ENCODE measurements at regions not wholly inside any gene's neighbourhood (a gene's known extent, or its start where the extent isn't known, plus 50 kb on each side); places are given as distances from the start of the nearest gene placed in this dataset.

- TF ChIP-seq ATF2 (CRISPR knock-in tag; IDR thresholded peaks at IDR 0.05) (no peak), MLX (CRISPR knock-in tag; IDR thresholded peaks at IDR 0.05) (no peak), ZNF883 (CRISPR knock-in tag; IDR thresholded peaks at IDR 0.05; ENCODE audit: not compliant biosample characterization) (no peak), ESRRA (CRISPR knock-in tag; IDR thresholded peaks at IDR 0.05; ENCODE audit: low read depth) (no peak), CTCF (CRISPR knock-in tag; IDR thresholded peaks at IDR 0.05) (no peak), MAX (IDR thresholded peaks at IDR 0.05) (no peak)
Measured at GRCh38 chr7:53541475-53541874, 506.0 kb downstream of the POM121L12 start.

Data from HepG2 (cell line).